ENCODE measurements at regions not wholly inside any gene's neighbourhood (a gene's known extent, or its start where the extent isn't known, plus 50 kb on each side); places are given as distances from the start of the nearest gene placed in this dataset.
"Not testable (repeated sequence)": the region's sequence is repeated elsewhere in the genome, so short reads cannot be mapped to it uniquely, and the experiment has no call there.

- DNase-seq (ENCODE audit: low read depth in 2 of 2), result peak; percentile 66 to 72
Measured at GRCh38 chr15:39498629-39499028, 82.2 kb upstream of the THBS1 start.

GRCh38 chr15:39499042-39499441, 81.8 kb upstream of the THBS1 start:
- DNase-seq (ENCODE audit: low read depth in 2 of 2), result no peak

- DNase-seq (ENCODE audit: low read depth in 2 of 2), result peak; percentile 66 to 73
Measured at GRCh38 chr15:39499681-39500080, 81.2 kb upstream of the THBS1 start.

GRCh38 chr15:39501366-39502081, 79.4 kb upstream of the THBS1 start:
- DNase-seq (ENCODE audit: low read depth in 2 of 2), result no peak

- no peak for DNase-seq (ENCODE audit: low read depth in 2 of 2)
Measured at GRCh38 chr15:39502082-39502447, 78.8 kb upstream of the THBS1 start.

- DNase-seq (ENCODE audit: low read depth in 2 of 2), result no peak
Measured at GRCh38 chr15:39502611-39503195, 78.2 kb upstream of the THBS1 start.

GRCh38 chr15:39503526-39503925, 77.4 kb upstream of the THBS1 start:
- DNase-seq (ENCODE audit: low read depth in 2 of 2), result no peak

- peak; percentile 76 to 82 for DNase-seq (ENCODE audit: low read depth in 2 of 2)
Measured at GRCh38 chr15:39504808-39505207, 76.1 kb upstream of the THBS1 start.

- no peak for DNase-seq (ENCODE audit: low read depth in 2 of 2)
Measured at GRCh38 chr15:39506146-39506545, 74.7 kb upstream of the THBS1 start.

GRCh38 chr15:39508536-39508935, 72.3 kb upstream of the THBS1 start:
- no peak for DNase-seq (ENCODE audit: low read depth in 2 of 2)

GRCh38 chr15:39510001-39510701, 70.7 kb upstream of the THBS1 start:
- no peak for DNase-seq (ENCODE audit: low read depth in 2 of 2)

GRCh38 chr15:39511000-39511915, 69.6 kb upstream of the THBS1 start:
- DNase-seq (ENCODE audit: low read depth in 2 of 2), result peak; percentile 49 to 56

GRCh38 chr15:39511916-39512260, 69.0 kb upstream of the THBS1 start:
- peak; percentile 71 to 73 for DNase-seq (ENCODE audit: low read depth in 2 of 2)

GRCh38 chr15:39512643-39513042, 68.2 kb upstream of the THBS1 start:
- no peak for DNase-seq (ENCODE audit: low read depth in 2 of 2)

GRCh38 chr15:39513936-39514335, 66.9 kb upstream of the THBS1 start:
- DNase-seq (ENCODE audit: low read depth in 2 of 2), result no peak

- no peak for DNase-seq (ENCODE audit: low read depth in 2 of 2)
Measured at GRCh38 chr15:39514933-39515332, 65.9 kb upstream of the THBS1 start.

GRCh38 chr15:39515765-39516164, 65.1 kb upstream of the THBS1 start:
- no peak for DNase-seq (ENCODE audit: low read depth in 2 of 2)

- DNase-seq (ENCODE audit: low read depth in 2 of 2), result no peak
Measured at GRCh38 chr15:39517122-39517855, 63.6 kb upstream of the THBS1 start.

- not testable (repeated sequence) for DNase-seq (ENCODE audit: low read depth in 2 of 2)
Measured at GRCh38 chr15:39523968-39524367, 56.9 kb upstream of the THBS1 start.

- DNase-seq (ENCODE audit: low read depth in 2 of 2), result no peak
Measured at GRCh38 chr15:39529457-39529856, 51.4 kb upstream of the THBS1 start.
